ENCODE measurements at regions not wholly inside any gene's neighbourhood (a gene's known extent, or its start where the extent isn't known, plus 50 kb on each side); places are given as distances from the start of the nearest gene placed in this dataset.
"Not testable (repeated sequence)": the region's sequence is repeated elsewhere in the genome, so short reads cannot be mapped to it uniquely, and the experiment has no call there.

DNA sequence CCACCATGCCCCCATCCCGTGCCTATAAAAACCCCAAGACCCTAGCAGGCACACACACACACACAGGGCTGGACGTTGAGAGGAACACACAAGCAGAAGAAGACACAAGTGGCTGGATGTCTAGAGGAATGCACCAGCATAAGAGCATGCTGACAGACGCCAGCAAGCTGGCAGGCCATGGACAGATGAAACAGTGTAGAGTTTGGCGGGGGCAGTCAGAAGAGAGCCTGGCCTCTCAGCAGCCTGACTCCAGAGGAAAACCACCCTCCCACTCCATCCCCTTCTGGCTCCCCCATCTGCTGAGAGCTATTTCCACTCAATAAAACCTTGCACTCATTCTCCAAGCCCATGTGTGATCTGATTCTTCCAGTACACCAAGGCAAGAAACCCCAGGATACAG, 255.8 kb upstream of the FAM78B start:
- H3K36me3 ChIP-seq (ENCODE audit: control insufficient read depth in 5 of 5, insufficient read depth in 5 of 5, low read length in 5 of 5); H3K27me3 ChIP-seq (ENCODE audit: control insufficient read depth in 5 of 5, insufficient read depth in 4 of 5, low read length in 5 of 5); H3K27ac ChIP-seq (ENCODE audit: low read depth, low read length); H3K9ac ChIP-seq (ENCODE audit: low read length in 5 of 5); H3K9me3 ChIP-seq (ENCODE audit: control insufficient read depth in 5 of 5, low read length in 5 of 5); H3K4me1 ChIP-seq (ENCODE audit: control insufficient read depth in 5 of 5, insufficient read depth in 5 of 5, low read length in 5 of 5); H3K4me3 ChIP-seq (ENCODE audit: low read depth in 1 of 5, low read length in 5 of 5): not testable (repeated sequence)

- no peak overlapping the region for H3K4me3 ChIP-seq (ENCODE audit: low read depth in 1 of 5, low read length in 5 of 5)
- no peaks in the 10 kb centered on the region for H3K4me1 ChIP-seq (ENCODE audit: control insufficient read depth in 5 of 5, insufficient read depth in 5 of 5, low read length in 5 of 5)
- H3K27ac ChIP-seq (ENCODE audit: low read depth, low read length): no peak overlapping the region
- H3K27me3 ChIP-seq (ENCODE audit: control insufficient read depth in 5 of 5, insufficient read depth in 4 of 5, low read length in 5 of 5): no peaks in the 10 kb centered on the region
- H3K9ac ChIP-seq (ENCODE audit: low read length in 5 of 5): no peak overlapping the region
- no peaks in the 10 kb centered on the region for H3K9me3 ChIP-seq (ENCODE audit: control insufficient read depth in 5 of 5, low read length in 5 of 5)
- no peaks in the 10 kb centered on the region for H3K36me3 ChIP-seq (ENCODE audit: control insufficient read depth in 5 of 5, insufficient read depth in 5 of 5, low read length in 5 of 5)
Observed at GRCh38 chr1:166432655-166433054, 265.9 kb upstream of the FAM78B start.

DNA sequence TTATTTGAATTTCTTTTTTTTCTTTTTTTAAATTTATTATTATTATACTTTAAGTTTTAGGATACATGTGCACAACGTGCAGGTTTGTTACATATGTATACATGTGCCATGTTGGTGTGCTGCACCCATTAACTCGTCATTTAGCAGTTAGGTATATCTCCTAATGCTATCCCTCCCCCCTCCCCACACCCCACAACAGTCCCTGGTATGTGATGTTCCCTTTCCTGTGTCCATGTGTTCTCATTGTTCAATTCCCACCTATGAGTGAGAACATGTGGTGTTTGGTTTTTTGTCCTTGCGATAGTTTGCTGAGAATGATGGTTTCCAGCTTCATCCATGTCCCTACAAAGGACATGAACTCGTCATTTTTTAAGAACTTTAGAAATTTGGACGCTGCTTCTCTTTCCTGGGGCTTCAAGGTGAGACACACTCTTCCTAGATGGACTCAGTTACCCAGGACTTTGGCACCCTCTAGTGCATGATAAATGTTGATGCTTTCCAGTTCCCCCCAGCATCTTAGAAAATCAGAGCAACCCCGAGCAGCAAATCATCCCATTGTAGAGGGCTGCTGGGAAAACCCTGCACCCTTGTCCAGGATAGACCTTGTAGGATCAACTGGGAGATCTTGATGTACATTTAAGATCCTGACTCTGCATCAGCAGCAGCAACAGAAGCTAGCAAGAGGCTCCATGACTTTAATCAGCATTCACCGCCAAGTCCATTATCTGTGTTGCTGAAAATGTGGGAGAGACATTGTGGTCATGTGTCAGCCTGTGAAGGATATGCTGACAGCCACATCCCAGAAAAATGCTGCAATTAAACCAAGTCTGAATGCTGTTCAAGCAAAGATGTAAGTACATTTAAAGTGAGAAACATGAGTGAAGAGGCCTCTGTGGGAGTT, 266.9 kb upstream of the FAM78B start:
- H3K4me1 ChIP-seq (ENCODE audit: control insufficient read depth in 5 of 5, insufficient read depth in 5 of 5, low read length in 5 of 5); H3K27ac ChIP-seq (ENCODE audit: low read depth, low read length); H3K9ac ChIP-seq (ENCODE audit: low read length in 5 of 5); H3K4me3 ChIP-seq (ENCODE audit: low read depth in 1 of 5, low read length in 5 of 5); H3K27me3 ChIP-seq (ENCODE audit: control insufficient read depth in 5 of 5, insufficient read depth in 4 of 5, low read length in 5 of 5); H3K36me3 ChIP-seq (ENCODE audit: control insufficient read depth in 5 of 5, insufficient read depth in 5 of 5, low read length in 5 of 5); H3K9me3 ChIP-seq (ENCODE audit: control insufficient read depth in 5 of 5, low read length in 5 of 5): not testable (repeated sequence)

DNA sequence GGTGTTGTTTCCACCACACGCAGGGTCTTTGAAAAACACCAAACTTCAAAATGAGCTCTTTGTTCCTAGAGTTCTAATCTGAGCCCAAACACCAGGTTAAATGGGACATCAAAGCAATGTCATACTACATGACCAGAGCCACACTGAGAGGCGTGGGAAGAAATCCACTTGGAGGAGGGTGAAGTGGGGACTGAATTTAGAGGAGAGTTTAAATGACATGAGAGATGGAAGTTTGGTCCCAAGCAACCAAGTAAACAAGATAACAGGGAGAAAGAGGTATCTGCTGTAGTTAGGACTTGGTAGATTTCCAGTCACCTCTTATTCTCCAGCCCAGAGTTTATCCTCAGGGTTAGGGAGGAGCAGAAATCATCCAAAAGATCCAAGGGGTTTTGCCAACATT, 290.9 kb upstream of the FAM78B start:
- H3K4me3 ChIP-seq (ENCODE audit: low read depth in 1 of 5, low read length in 5 of 5): no peak overlapping the region
- no peaks in the 10 kb centered on the region for H3K4me1 ChIP-seq (ENCODE audit: control insufficient read depth in 5 of 5, insufficient read depth in 5 of 5, low read length in 5 of 5)

GRCh38 chr1:166464333-166464732, 297.5 kb upstream of the FAM78B start:
- Histone ChIP-seq H3K9ac (ENCODE audit: low read length in 5 of 5) (no peak overlapping the region), H3K27ac (ENCODE audit: low read depth, low read length) (no peak overlapping the region), H3K27me3 (ENCODE audit: control insufficient read depth in 5 of 5, insufficient read depth in 4 of 5, low read length in 5 of 5) (no peaks in the 10 kb centered on the region), H3K9me3 (ENCODE audit: control insufficient read depth in 5 of 5, low read length in 5 of 5) (peaks cover 0 to 9% (median 7%) of the 10 kb centered on the region in 5 donors), H3K4me1 (ENCODE audit: control insufficient read depth in 5 of 5, insufficient read depth in 5 of 5, low read length in 5 of 5) (peaks cover 0 to 4% (median 1%) of the 10 kb centered on the region in 5 donors), H3K4me3 (ENCODE audit: low read depth in 1 of 5, low read length in 5 of 5) (no peak overlapping the region), H3K36me3 (ENCODE audit: control insufficient read depth in 5 of 5, insufficient read depth in 5 of 5, low read length in 5 of 5) (no peaks in the 10 kb centered on the region)

More for the DNA sequence above, 290.9 kb upstream of the FAM78B start:
- no peaks in the 10 kb centered on the region for H3K9me3 ChIP-seq (ENCODE audit: control insufficient read depth in 5 of 5, low read length in 5 of 5)
- no peak overlapping the region for H3K9ac ChIP-seq (ENCODE audit: low read length in 5 of 5)
- H3K27me3 ChIP-seq (ENCODE audit: control insufficient read depth in 5 of 5, insufficient read depth in 4 of 5, low read length in 5 of 5): no peaks in the 10 kb centered on the region
- no peak overlapping the region for H3K27ac ChIP-seq (ENCODE audit: low read depth, low read length)
- H3K36me3 ChIP-seq (ENCODE audit: control insufficient read depth in 5 of 5, insufficient read depth in 5 of 5, low read length in 5 of 5): no peaks in the 10 kb centered on the region

DNA sequence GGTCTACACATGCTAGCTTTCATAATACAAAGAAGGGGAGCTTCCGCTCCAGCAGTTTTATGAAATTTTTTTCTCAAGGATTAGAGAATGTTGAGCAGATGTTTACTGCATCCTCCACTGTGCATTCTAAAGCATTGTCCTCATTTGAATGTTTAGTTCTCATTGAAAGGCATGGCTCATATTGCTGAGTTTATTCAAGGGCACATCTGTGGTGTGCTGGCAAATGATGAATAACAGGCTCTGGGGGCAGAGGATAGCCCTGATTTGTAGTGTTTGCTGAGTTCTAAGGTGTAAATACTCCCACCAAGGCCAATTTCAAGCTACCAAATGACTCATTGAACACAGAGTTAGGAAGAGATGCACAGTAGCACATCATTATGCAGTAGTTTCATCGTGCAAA, 303.2 kb upstream of the FAM78B start:
- H3K4me1 ChIP-seq (ENCODE audit: control insufficient read depth in 5 of 5, insufficient read depth in 5 of 5, low read length in 5 of 5): peaks cover 2 to 23% (median 18%) of the 10 kb centered on the region in 5 donors
- peak overlapping the region; percentile 71 for H3K27ac ChIP-seq (ENCODE audit: low read depth, low read length)
- no peaks in the 10 kb centered on the region for H3K36me3 ChIP-seq (ENCODE audit: control insufficient read depth in 5 of 5, insufficient read depth in 5 of 5, low read length in 5 of 5)
- peaks cover 0 to 7% (median 3%) of the 10 kb centered on the region in 5 donors for H3K9me3 ChIP-seq (ENCODE audit: control insufficient read depth in 5 of 5, low read length in 5 of 5)
- no peak overlapping the region for H3K9ac ChIP-seq (ENCODE audit: low read length in 5 of 5)
- H3K4me3 ChIP-seq (ENCODE audit: low read depth in 1 of 5, low read length in 5 of 5): no peak overlapping the region
- H3K27me3 ChIP-seq (ENCODE audit: control insufficient read depth in 5 of 5, insufficient read depth in 4 of 5, low read length in 5 of 5): no peaks in the 10 kb centered on the region

DNA sequence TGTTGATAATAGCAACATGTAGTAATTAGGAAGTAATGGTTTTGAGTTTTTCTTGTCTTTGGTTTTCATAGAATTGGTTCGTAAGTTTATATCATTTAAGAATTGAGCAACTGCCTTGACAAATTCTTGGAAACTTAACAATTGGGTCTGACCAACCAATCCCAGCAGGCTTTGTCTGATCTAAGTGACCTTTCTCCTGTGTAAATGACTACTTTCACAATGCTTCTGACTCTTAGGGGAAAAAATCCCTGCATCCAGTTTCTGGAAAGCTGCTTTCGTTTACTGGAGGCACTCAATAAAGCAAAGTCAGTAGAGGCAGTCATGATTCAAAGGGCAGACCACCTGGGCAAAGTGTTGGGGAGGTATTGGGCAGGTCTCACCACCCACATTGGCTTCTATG, 303.6 kb upstream of the FAM78B start:
- Histone ChIP-seq H3K4me3 (ENCODE audit: low read depth in 1 of 5, low read length in 5 of 5) (no peak overlapping the region), H3K9me3 (ENCODE audit: control insufficient read depth in 5 of 5, low read length in 5 of 5) (peaks cover 0 to 3% (median 0%) of the 10 kb centered on the region in 5 donors), H3K9ac (ENCODE audit: low read length in 5 of 5) (no peak overlapping the region), H3K27me3 (ENCODE audit: control insufficient read depth in 5 of 5, insufficient read depth in 4 of 5, low read length in 5 of 5) (no peaks in the 10 kb centered on the region), H3K36me3 (ENCODE audit: control insufficient read depth in 5 of 5, insufficient read depth in 5 of 5, low read length in 5 of 5) (no peaks in the 10 kb centered on the region), H3K27ac (ENCODE audit: low read depth, low read length) (peak overlapping the region; percentile 71), H3K4me1 (ENCODE audit: control insufficient read depth in 5 of 5, insufficient read depth in 5 of 5, low read length in 5 of 5) (peaks cover 2 to 23% (median 18%) of the 10 kb centered on the region in 5 donors)

DNA sequence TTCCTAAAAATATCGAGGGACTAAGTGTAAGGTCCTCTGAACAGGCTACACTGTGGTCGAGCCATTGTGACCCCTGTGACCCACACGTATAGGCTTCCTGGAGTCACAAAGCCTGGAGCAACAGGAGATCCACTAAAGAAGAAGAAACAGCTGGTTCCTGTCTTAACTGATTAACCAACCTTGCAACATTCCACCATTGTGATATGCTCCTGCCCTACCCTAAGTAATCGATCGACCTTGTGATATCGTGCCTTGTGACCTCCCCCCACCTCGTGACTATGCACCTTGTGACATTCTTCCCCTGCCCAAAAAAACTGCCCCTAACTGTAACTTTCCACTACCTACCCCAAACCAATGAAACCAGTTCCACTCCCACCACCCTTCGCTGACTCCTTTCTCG, 304.6 kb upstream of the FAM78B start:
- H3K9ac ChIP-seq (ENCODE audit: low read length in 5 of 5): no peak overlapping the region
- no peak overlapping the region for H3K27ac ChIP-seq (ENCODE audit: low read depth, low read length)
- H3K27me3 ChIP-seq (ENCODE audit: control insufficient read depth in 5 of 5, insufficient read depth in 4 of 5, low read length in 5 of 5): no peaks in the 10 kb centered on the region
- no peaks in the 10 kb centered on the region for H3K36me3 ChIP-seq (ENCODE audit: control insufficient read depth in 5 of 5, insufficient read depth in 5 of 5, low read length in 5 of 5)
- no peak overlapping the region for H3K4me3 ChIP-seq (ENCODE audit: low read depth in 1 of 5, low read length in 5 of 5)
- peaks cover 2 to 23% (median 18%) of the 10 kb centered on the region in 5 donors for H3K4me1 ChIP-seq (ENCODE audit: control insufficient read depth in 5 of 5, insufficient read depth in 5 of 5, low read length in 5 of 5)
- no peaks in the 10 kb centered on the region for H3K9me3 ChIP-seq (ENCODE audit: control insufficient read depth in 5 of 5, low read length in 5 of 5)

- Histone ChIP-seq H3K4me1 (ENCODE audit: control insufficient read depth in 5 of 5, insufficient read depth in 5 of 5, low read length in 5 of 5) (no peaks in the 10 kb centered on the region), H3K9ac (ENCODE audit: low read length in 5 of 5) (no peak overlapping the region), H3K4me3 (ENCODE audit: low read depth in 1 of 5, low read length in 5 of 5) (no peak overlapping the region), H3K36me3 (ENCODE audit: control insufficient read depth in 5 of 5, insufficient read depth in 5 of 5, low read length in 5 of 5) (no peaks in the 10 kb centered on the region), H3K9me3 (ENCODE audit: control insufficient read depth in 5 of 5, low read length in 5 of 5) (no peaks in the 10 kb centered on the region), H3K27ac (ENCODE audit: low read depth, low read length) (no peak overlapping the region), H3K27me3 (ENCODE audit: control insufficient read depth in 5 of 5, insufficient read depth in 4 of 5, low read length in 5 of 5) (no peaks in the 10 kb centered on the region)
Observed at GRCh38 chr1:166479052-166479631, 312.3 kb upstream of the FAM78B start.

DNA sequence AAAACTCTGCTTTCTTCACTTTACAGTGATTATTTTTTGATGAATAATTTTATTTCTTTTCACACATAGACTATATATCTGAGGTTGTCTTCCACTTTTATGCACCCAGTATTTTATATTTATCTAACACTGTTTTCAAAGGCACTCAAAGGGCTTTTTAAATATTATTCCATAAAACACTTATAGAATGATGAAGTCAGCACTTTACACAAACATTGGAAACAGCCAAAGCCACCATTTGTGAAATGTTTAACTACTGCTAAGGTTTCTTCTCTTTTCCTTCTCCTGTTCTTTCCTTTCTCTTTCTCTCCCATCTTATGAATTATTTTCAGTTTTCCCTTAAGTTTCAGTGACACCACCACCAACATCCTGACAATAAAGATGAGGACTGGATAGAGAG, 317.7 kb upstream of the FAM78B start:
- Histone ChIP-seq H3K4me1 (ENCODE audit: control insufficient read depth in 5 of 5, insufficient read depth in 5 of 5, low read length in 5 of 5) (peaks cover 0 to 2% (median 2%) of the 10 kb centered on the region in 5 donors), H3K36me3 (ENCODE audit: control insufficient read depth in 5 of 5, insufficient read depth in 5 of 5, low read length in 5 of 5) (no peaks in the 10 kb centered on the region), H3K27ac (ENCODE audit: low read depth, low read length) (no peak overlapping the region)

More for the DNA sequence above, 317.7 kb upstream of the FAM78B start:
- Histone ChIP-seq H3K9ac (ENCODE audit: low read length in 5 of 5) (no peak overlapping the region), H3K9me3 (ENCODE audit: control insufficient read depth in 5 of 5, low read length in 5 of 5) (no peaks in the 10 kb centered on the region), H3K4me3 (ENCODE audit: low read depth in 1 of 5, low read length in 5 of 5) (no peak overlapping the region), H3K27me3 (ENCODE audit: control insufficient read depth in 5 of 5, insufficient read depth in 4 of 5, low read length in 5 of 5) (no peaks in the 10 kb centered on the region)
